ENCODE measurements at regions not wholly inside any gene's neighbourhood (a gene's known extent, or its start where the extent isn't known, plus 50 kb on each side); places are given as distances from the start of the nearest gene placed in this dataset.

- H2AFZ ChIP-seq (ENCODE audit: low read depth, low read length), result no peak overlapping the region
- no peak overlapping the region for H3K27ac ChIP-seq (ENCODE audit: low read length)
- no peak overlapping the region for H3K4me3 ChIP-seq (ENCODE audit: low read depth in 1 of 2, low read length in 2 of 2)
- no peak for TF ChIP-seq EZH2 (IDR thresholded peaks at IDR 0.05; ENCODE audit: borderline replicate concordance, low read depth, low read length, severe bottlenecking)
- no peak for TF ChIP-seq CTCF (IDR thresholded peaks at IDR 0.05; ENCODE audit: borderline replicate concordance, extremely low read depth, low read length, poor library complexity, severe bottlenecking)
- H3K9ac ChIP-seq (ENCODE audit: low read depth, low read length), result no peak overlapping the region
- H3K27me3 ChIP-seq (ENCODE audit: insufficient read depth, low read length, poor library complexity), result no peaks in the 10 kb centered on the region
- H3K36me3 ChIP-seq (ENCODE audit: insufficient read depth, low read length), result no peaks in the 10 kb centered on the region
- no peaks in the 10 kb centered on the region for H3K79me2 ChIP-seq (ENCODE audit: insufficient read depth, low read length)
- DNase-seq (no peak), ATAC-seq (ENCODE audit: insufficient read depth, low read depth) (no peak)
- peaks cover 3% of the 10 kb centered on the region for H3K9me3 ChIP-seq (ENCODE audit: insufficient read depth, low read length, severe bottlenecking)
- H3K4me2 ChIP-seq (ENCODE audit: insufficient read depth, low read length), result no peak overlapping the region
- no peaks in the 10 kb centered on the region for H4K20me1 ChIP-seq (ENCODE audit: insufficient read depth, low read length)
- H3K4me1 ChIP-seq (ENCODE audit: insufficient read depth, low read length), result peaks cover 22% of the 10 kb centered on the region
Measured at GRCh38 chrX:40182095-40182494, 84.3 kb upstream of the BCOR start.

DNA sequence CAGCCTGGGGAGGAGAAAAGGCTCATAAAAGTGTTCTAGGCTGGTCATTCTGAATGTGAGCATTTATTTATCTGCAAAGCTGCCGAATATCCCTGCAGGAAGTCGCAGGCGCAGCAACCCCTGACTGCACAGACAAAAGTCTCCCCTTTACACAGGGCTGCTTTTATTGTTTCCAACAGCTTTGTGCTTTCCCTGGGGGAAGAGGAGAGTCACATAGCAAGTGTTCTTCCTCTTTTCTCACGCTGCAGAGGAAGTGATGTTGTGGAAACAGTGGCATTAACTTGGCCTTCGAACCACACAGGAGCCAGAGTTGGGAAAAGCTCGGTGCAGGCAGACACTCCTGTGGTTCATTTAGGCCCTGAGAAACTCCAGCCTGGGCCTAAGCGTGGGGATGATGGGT is 81.5 kb upstream of the BCOR start:
- no peaks in the 10 kb centered on the region for H3K27me3 ChIP-seq (ENCODE audit: insufficient read depth, low read length, poor library complexity)
- no peaks in the 10 kb centered on the region for H3K36me3 ChIP-seq (ENCODE audit: insufficient read depth, low read length)
- H3K4me3 ChIP-seq (ENCODE audit: low read depth in 1 of 2, low read length in 2 of 2), result no peak overlapping the region
- no peak overlapping the region for H3K9ac ChIP-seq (ENCODE audit: low read depth, low read length)
- H2AFZ ChIP-seq (ENCODE audit: low read depth, low read length), result no peak overlapping the region
- no peak overlapping the region for H3K27ac ChIP-seq (ENCODE audit: low read length)
- H3K4me2 ChIP-seq (ENCODE audit: insufficient read depth, low read length), result no peak overlapping the region
- no peaks in the 10 kb centered on the region for H4K20me1 ChIP-seq (ENCODE audit: insufficient read depth, low read length)
- DNase-seq (no peak), ATAC-seq (ENCODE audit: insufficient read depth, low read depth) (no peak)
- peaks cover 31% of the 10 kb centered on the region for H3K4me1 ChIP-seq (ENCODE audit: insufficient read depth, low read length)
- H3K9me3 ChIP-seq (ENCODE audit: insufficient read depth, low read length, severe bottlenecking), result no peaks in the 10 kb centered on the region
- 0 out of 2 replicates have a peak, but pooled peaks cover 2% of the 10 kb centered on the region for H3K79me2 ChIP-seq (ENCODE audit: insufficient read depth, low read length)
- TF ChIP-seq EZH2 (IDR thresholded peaks at IDR 0.05; ENCODE audit: borderline replicate concordance, low read depth, low read length, severe bottlenecking) (no peak), CTCF (IDR thresholded peaks at IDR 0.05; ENCODE audit: borderline replicate concordance, extremely low read depth, low read length, poor library complexity, severe bottlenecking) (no peak)

- Histone ChIP-seq H3K79me2 (ENCODE audit: insufficient read depth, low read length) (peaks cover 13% of the 10 kb centered on the region), H3K4me1 (ENCODE audit: insufficient read depth, low read length) (peaks cover 42% of the 10 kb centered on the region), H3K27me3 (ENCODE audit: insufficient read depth, low read length, poor library complexity) (no peaks in the 10 kb centered on the region), H3K9ac (ENCODE audit: low read depth, low read length) (peak overlapping the region; percentile 98), H3K9me3 (ENCODE audit: insufficient read depth, low read length, severe bottlenecking) (no peaks in the 10 kb centered on the region), H3K4me2 (ENCODE audit: insufficient read depth, low read length) (peak overlapping the region; percentile 69), H3K36me3 (ENCODE audit: insufficient read depth, low read length) (no peaks in the 10 kb centered on the region), H2AFZ (ENCODE audit: low read depth, low read length) (no peak overlapping the region), H4K20me1 (ENCODE audit: insufficient read depth, low read length) (no peaks in the 10 kb centered on the region), H3K27ac (ENCODE audit: low read length) (peak overlapping the region; percentile 93), H3K4me3 (ENCODE audit: low read depth in 1 of 2, low read length in 2 of 2) (no peak overlapping the region)
- TF ChIP-seq EZH2 (IDR thresholded peaks at IDR 0.05; ENCODE audit: borderline replicate concordance, low read depth, low read length, severe bottlenecking) (no peak), CTCF (IDR thresholded peaks at IDR 0.05; ENCODE audit: borderline replicate concordance, extremely low read depth, low read length, poor library complexity, severe bottlenecking) (no peak)
- peak; percentile 56 for ATAC-seq (ENCODE audit: insufficient read depth, low read depth)
- peak; percentile 82 for DNase-seq
Measured at GRCh38 chrX:40177942-40178715, 80.4 kb upstream of the BCOR start.
